Breast epithelium (tissue), 3 donors: ENCODE measurements at regions not wholly inside any gene's neighbourhood (a gene's known extent, or its start where the extent isn't known, plus 50 kb on each side); places are given as distances from the start of the nearest gene placed in this dataset.

Experiments used
- CTCF ChIP-seq, 3 donors: fragments of 450-650 bp; IDR thresholded peaks; one replicate each; pipeline ENCODE4 v1.5.1; 2016 to 2017; ENCODE audit warnings: antibody characterized with exemption in 3 of 3, mild to moderate bottlenecking in 3 of 3, moderate library complexity in 3 of 3
- POLR2A ChIP-seq: fragments of 450-650 bp; IDR thresholded peaks from one replicate; pipeline ENCODE4 v1.6.1; 2016; ENCODE audit warnings: antibody characterized with exemption, mild to moderate bottlenecking, moderate library complexity

- TF ChIP-seq CTCF (IDR thresholded peaks at IDR 0.05), result no peak
- no peak for TF ChIP-seq POLR2A
Measured at GRCh38 chr3:77815467-77815866, 775.6 kb downstream of the ROBO2 start.
